ENCODE measurements at regions not wholly inside any gene's neighbourhood (a gene's known extent, or its start where the extent isn't known, plus 50 kb on each side); places are given as distances from the start of the nearest gene placed in this dataset.

GRCh38 chr12:27179400-27180214, 64.5 kb upstream of the STK38L start:
- no peaks in the 10 kb centered on the region for H3K27me3 ChIP-seq (ENCODE audit: insufficient read depth, poor library complexity, severe bottlenecking)
- H3K27ac ChIP-seq (replicated peaks): no peak overlapping the region
- no peak overlapping the region for H3K4me3 ChIP-seq (replicated peaks; ENCODE audit: insufficient read depth, low read length)

GRCh38 chr12:27180906-27181505, 63.1 kb upstream of the STK38L start:
- no peak overlapping the region for H3K4me3 ChIP-seq (replicated peaks; ENCODE audit: insufficient read depth, low read length)
- no peaks in the 10 kb centered on the region for H3K27me3 ChIP-seq (ENCODE audit: insufficient read depth, poor library complexity, severe bottlenecking)
- TF ChIP-seq GABPA (IDR thresholded peaks at IDR 0.05; ENCODE audit: low read depth) (no peak), POLR2AphosphoS5 (IDR thresholded peaks at IDR 0.05; ENCODE audit: low read depth) (no peak), CTCF (IDR thresholded peaks at IDR 0.05; ENCODE audit: insufficient read depth, low read length) (no peak), REST (IDR thresholded peaks at IDR 0.05; ENCODE audit: insufficient replicate concordance, low read depth) (no peak), SPI1 (IDR thresholded peaks at IDR 0.05; ENCODE audit: borderline replicate concordance, low read depth) (no peak)
- DNase-seq (ENCODE audit: low read depth in 1 of 2, low spot score in 1 of 2): no peak
- H3K27ac ChIP-seq (replicated peaks): no peak overlapping the region

More at GRCh38 chr12:27179400-27180214, 64.5 kb upstream of the STK38L start:
- peak; percentile 21 to 79 for DNase-seq (ENCODE audit: low read depth in 1 of 2, low spot score in 1 of 2)
- TF ChIP-seq REST (IDR thresholded peaks at IDR 0.05; ENCODE audit: insufficient replicate concordance, low read depth) (no peak), GABPA (IDR thresholded peaks at IDR 0.05; ENCODE audit: low read depth) (no peak), SPI1 (IDR thresholded peaks at IDR 0.05; ENCODE audit: borderline replicate concordance, low read depth) (no peak), CTCF (IDR thresholded peaks at IDR 0.05; ENCODE audit: insufficient read depth, low read length) (no peak), POLR2AphosphoS5 (IDR thresholded peaks at IDR 0.05; ENCODE audit: low read depth) (no peak)

- no peak for DNase-seq (ENCODE audit: low read depth in 1 of 2, low spot score in 1 of 2)
- Histone ChIP-seq H3K27me3 (ENCODE audit: insufficient read depth, poor library complexity, severe bottlenecking) (no peaks in the 10 kb centered on the region), H3K27ac (replicated peaks) (no peak overlapping the region), H3K4me3 (replicated peaks; ENCODE audit: insufficient read depth, low read length) (no peak overlapping the region)
- TF ChIP-seq POLR2AphosphoS5 (IDR thresholded peaks at IDR 0.05; ENCODE audit: low read depth): no peak
- no peak for TF ChIP-seq CTCF (IDR thresholded peaks at IDR 0.05; ENCODE audit: insufficient read depth, low read length)
- no peak for TF ChIP-seq REST (IDR thresholded peaks at IDR 0.05; ENCODE audit: insufficient replicate concordance, low read depth)
- TF ChIP-seq GABPA (IDR thresholded peaks at IDR 0.05; ENCODE audit: low read depth): no peak
- no peak for TF ChIP-seq SPI1 (IDR thresholded peaks at IDR 0.05; ENCODE audit: borderline replicate concordance, low read depth)
Measured at GRCh38 chr12:27183342-27183741, 60.7 kb upstream of the STK38L start.
